SU-DHL-6 (cell line): ENCODE measurements at regions not wholly inside any gene's neighbourhood (a gene's known extent, or its start where the extent isn't known, plus 50 kb on each side); places are given as distances from the start of the nearest gene placed in this dataset.

ENCODE experiments used
- H2AFZ ChIP-seq: fragments of 200-600 bp; sonication (generic); 2 replicates; pipeline ENCODE4 v1.6.1; 2014; ENCODE audit warnings: low read depth, mild to moderate bottlenecking, moderate library complexity, mixed read lengths, antibody characterized with exemption, low read length; ENCODE audit not compliant: severe bottlenecking
- H3F3A ChIP-seq: fragments of 200-600 bp; shearing (Covaris generic); 2 replicates; pipeline ENCODE4 v1.6.0; 2016; ENCODE audit warnings: antibody characterized with exemption, mild to moderate bottlenecking; ENCODE audit not compliant: insufficient read depth
- H3K27ac ChIP-seq: fragments of 200-600 bp; sonication (generic); 2 replicates; pipeline ENCODE4 v1.5.1; 2016; ENCODE audit warnings: low read depth, mild to moderate bottlenecking, low read length, moderate library complexity, mixed read lengths
- H3K27me3 ChIP-seq: fragments of 200-600 bp; sonication (generic), shearing (Covaris generic); 2 replicates; pipeline ENCODE4 v1.6.0; 2014; ENCODE audit warnings: mild to moderate bottlenecking, low read length
- H3K36me3 ChIP-seq: fragments of 200-600 bp; sonication (generic); 2 replicates; pipeline ENCODE4 v1.6.1; 2014; ENCODE audit warnings: mild to moderate bottlenecking, low read length, mixed read lengths
- H3K4me2 ChIP-seq: fragments of 300-600, 200-600 bp; shearing (Covaris generic), sonication (generic); 2 replicates; pipeline ENCODE4 v1.6.0; 2014; ENCODE audit warnings: low read length, low read depth, mild to moderate bottlenecking; ENCODE audit not compliant: poor library complexity, severe bottlenecking
- H3K4me3 ChIP-seq: fragments of 200-600 bp; sonication (generic); 2 replicates; pipeline ENCODE4 v1.5.1; 2014; ENCODE audit warnings: antibody characterized with exemption, low read length, mild to moderate bottlenecking, mixed read lengths; ENCODE audit not compliant: insufficient read depth, poor library complexity, severe bottlenecking
- H3K79me2 ChIP-seq: fragments of 200-600 bp; sonication (generic); 2 replicates; pipeline ENCODE4 v1.6.1; 2014; ENCODE audit warnings: mild to moderate bottlenecking, low read length, moderate library complexity; ENCODE audit not compliant: insufficient read depth
- H3K9ac ChIP-seq: fragments of 200-600 bp; sonication (generic); 2 replicates; pipeline ENCODE4 v1.7.0; 2014; ENCODE audit warnings: mild to moderate bottlenecking, low read length
- H3K9me2 ChIP-seq: fragments of 200-600 bp; sonication (generic); replicated peaks from 2 replicates; pipeline ENCODE4 v1.6.1; 2014; ENCODE audit warnings: low read length; ENCODE audit not compliant: insufficient read depth
- H3K9me3 ChIP-seq: fragments of 200-600 bp; sonication (generic); 2 replicates; pipeline ENCODE4 v1.6.1; 2014; ENCODE audit warnings: low read length, mixed read lengths; ENCODE audit not compliant: insufficient read depth
- H4K20me1 ChIP-seq: fragments of 200-600 bp; sonication (generic); 2 replicates; pipeline ENCODE4 v1.6.1; 2014; ENCODE audit warnings: low read depth, mild to moderate bottlenecking, antibody characterized with exemption, low read length, moderate library complexity, mixed read lengths
- EZH2phosphoT487 ChIP-seq: fragments of 200-600 bp; sonication (generic), shearing (Covaris generic); conservative IDR thresholded peaks from 2 replicates; pipeline ENCODE4 v1.6.1; 2018; ENCODE audit warnings: mild to moderate bottlenecking, antibody characterized with exemption, low read length, moderate library complexity, mixed read lengths
- TF ChIP-seq, protein P1 (sequence below): fragments of 200-600 bp; sonication (generic); IDR thresholded peaks from one replicate; pipeline ENCODE4 v1.5.1; 2017; ENCODE audit warnings: antibody characterized with exemption, mild to moderate bottlenecking, low read length, moderate library complexity; ENCODE audit not compliant: insufficient read depth, poor library complexity, severe bottlenecking

DNA sequence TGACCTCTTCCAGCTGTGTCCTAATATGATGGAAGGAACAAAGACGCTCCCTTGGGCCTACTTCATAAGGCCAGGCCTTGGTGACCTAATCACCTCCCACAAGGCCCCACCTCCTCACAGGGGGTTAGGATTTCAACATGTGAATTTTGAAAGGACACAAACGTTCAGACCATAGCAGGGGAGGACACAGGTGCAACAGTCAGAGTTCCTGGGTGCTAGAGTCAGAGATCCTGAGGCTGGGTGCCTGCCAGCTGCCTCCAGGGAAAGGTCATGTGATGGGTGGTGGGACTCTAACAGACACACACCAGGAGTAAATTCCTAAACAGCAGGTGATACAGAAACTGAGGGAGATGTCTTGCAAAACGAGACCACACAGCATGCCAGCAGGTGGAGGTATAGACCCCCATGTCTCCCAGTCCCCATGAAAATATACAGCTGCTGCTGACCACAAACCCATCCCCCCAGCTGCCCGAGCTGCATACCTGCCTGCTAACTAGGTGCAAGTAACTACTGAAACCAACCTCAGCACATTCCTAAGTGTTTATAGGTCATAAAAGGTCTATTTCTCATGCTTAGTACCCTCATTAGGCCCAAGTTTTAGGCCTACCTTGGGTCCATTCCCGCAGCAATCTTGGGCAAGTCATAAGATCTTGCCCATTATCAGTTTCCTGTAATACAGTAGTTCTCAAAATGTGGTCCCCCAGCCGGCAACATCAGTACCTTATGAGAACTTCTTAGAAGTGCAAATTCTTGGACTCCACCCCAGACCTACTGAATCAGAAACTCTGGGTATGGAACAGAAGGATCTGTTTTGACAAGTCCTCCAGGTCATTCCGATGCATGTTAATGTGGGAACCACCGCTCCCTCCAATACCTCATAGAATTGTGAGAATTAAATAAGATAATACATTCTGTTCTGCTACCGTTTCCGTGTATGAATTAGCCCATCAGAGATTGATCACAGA, 245.3 kb downstream of the ENC1 start:
- H3K36me3 ChIP-seq = no peaks in the 10 kb centered on the region
- no peak overlapping the region for H3K27ac ChIP-seq
- no peaks in the 10 kb centered on the region for H3K79me2 ChIP-seq
- H3K27me3 ChIP-seq = no peaks in the 10 kb centered on the region
- H3K4me3 ChIP-seq = no peak overlapping the region
- no peaks in the 10 kb centered on the region for H4K20me1 ChIP-seq
- H3K9me2 ChIP-seq = no peaks in the 10 kb centered on the region
- no peak overlapping the region for H3K4me2 ChIP-seq
- no peaks in the 10 kb centered on the region for H3F3A ChIP-seq
- no peaks in the 10 kb centered on the region for H3K9me3 ChIP-seq
- no peak overlapping the region for H3K9ac ChIP-seq
- TF ChIP-seq, protein P1, sequence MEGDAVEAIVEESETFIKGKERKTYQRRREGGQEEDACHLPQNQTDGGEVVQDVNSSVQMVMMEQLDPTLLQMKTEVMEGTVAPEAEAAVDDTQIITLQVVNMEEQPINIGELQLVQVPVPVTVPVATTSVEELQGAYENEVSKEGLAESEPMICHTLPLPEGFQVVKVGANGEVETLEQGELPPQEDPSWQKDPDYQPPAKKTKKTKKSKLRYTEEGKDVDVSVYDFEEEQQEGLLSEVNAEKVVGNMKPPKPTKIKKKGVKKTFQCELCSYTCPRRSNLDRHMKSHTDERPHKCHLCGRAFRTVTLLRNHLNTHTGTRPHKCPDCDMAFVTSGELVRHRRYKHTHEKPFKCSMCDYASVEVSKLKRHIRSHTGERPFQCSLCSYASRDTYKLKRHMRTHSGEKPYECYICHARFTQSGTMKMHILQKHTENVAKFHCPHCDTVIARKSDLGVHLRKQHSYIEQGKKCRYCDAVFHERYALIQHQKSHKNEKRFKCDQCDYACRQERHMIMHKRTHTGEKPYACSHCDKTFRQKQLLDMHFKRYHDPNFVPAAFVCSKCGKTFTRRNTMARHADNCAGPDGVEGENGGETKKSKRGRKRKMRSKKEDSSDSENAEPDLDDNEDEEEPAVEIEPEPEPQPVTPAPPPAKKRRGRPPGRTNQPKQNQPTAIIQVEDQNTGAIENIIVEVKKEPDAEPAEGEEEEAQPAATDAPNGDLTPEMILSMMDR = no peak
- no peak for TF ChIP-seq EZH2phosphoT487
- H2AFZ ChIP-seq = no peak overlapping the region

GRCh38 chr5:74394528-74394915, 246.0 kb downstream of the ENC1 start:
- Histone ChIP-seq H3K9me3 (no peaks in the 10 kb centered on the region), H3K4me3 (no peak overlapping the region)
- TF ChIP-seq, protein P1 = no peak
- no peak for TF ChIP-seq EZH2phosphoT487

DNA sequence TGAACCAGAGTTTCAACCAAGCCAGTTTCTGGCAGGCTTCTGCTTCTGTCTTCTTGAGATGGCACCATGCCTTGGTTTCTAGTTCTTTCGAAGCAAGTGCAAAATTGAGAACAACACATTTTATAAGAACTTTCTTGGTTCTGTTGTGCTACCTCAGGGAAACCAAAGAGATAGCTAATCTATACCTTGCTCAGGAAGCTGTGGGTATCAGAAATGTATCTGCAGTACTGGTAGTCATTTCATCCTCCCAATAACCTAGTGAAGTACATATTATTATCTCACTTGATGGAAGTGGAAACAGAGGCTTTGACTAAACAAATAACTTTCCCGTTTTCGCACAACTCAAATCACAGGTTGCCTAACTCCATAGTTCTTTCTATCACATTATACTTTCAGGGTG, 246.6 kb downstream of the ENC1 start:
- Histone ChIP-seq H3K36me3 (no peaks in the 10 kb centered on the region), H3K9me2 (no peaks in the 10 kb centered on the region), H3F3A (no peaks in the 10 kb centered on the region), H3K27ac (no peak overlapping the region), H3K79me2 (no peaks in the 10 kb centered on the region), H3K27me3 (no peaks in the 10 kb centered on the region), H3K4me3 (no peak overlapping the region), H3K4me2 (no peak overlapping the region), H4K20me1 (no peaks in the 10 kb centered on the region), H3K9me3 (no peaks in the 10 kb centered on the region), H2AFZ (no peak overlapping the region), H3K9ac (no peak overlapping the region)
- TF ChIP-seq, protein P1 = no peak
- no peak for TF ChIP-seq EZH2phosphoT487

More at GRCh38 chr5:74394528-74394915, 246.0 kb downstream of the ENC1 start:
- no peaks in the 10 kb centered on the region for H3F3A ChIP-seq
- no peaks in the 10 kb centered on the region for H4K20me1 ChIP-seq
- no peaks in the 10 kb centered on the region for H3K9me2 ChIP-seq
- no peaks in the 10 kb centered on the region for H3K79me2 ChIP-seq
- H3K27me3 ChIP-seq = no peaks in the 10 kb centered on the region
- no peak overlapping the region for H3K9ac ChIP-seq
- H2AFZ ChIP-seq = no peak overlapping the region
- no peaks in the 10 kb centered on the region for H3K36me3 ChIP-seq
- H3K4me2 ChIP-seq = no peak overlapping the region
- H3K27ac ChIP-seq = no peak overlapping the region
